WTC11 (cell line): ENCODE measurements at regions not wholly inside any gene's neighbourhood (a gene's known extent, or its start where the extent isn't known, plus 50 kb on each side); places are given as distances from the start of the nearest gene placed in this dataset.

Experiments
- ATAC-seq: fragments of 200-7000 bp; cut with Tn5 transposase; 2 replicates; pipeline ENCODE4 v1.10.0; 2021; ENCODE audit warnings: mild to moderate bottlenecking, moderate library complexity
- CTCF ChIA-PET: fragments of 300-600 bp; sonication (Branson Sonifier 250); formaldehyde crosslinking; loops from one replicate; lab custom pipeline; 2021; ENCODE audit warnings: antibody characterized with exemption; lab: Charles Lee
- POLR2A ChIA-PET: fragments of 350-600 bp; sonication (Branson Sonifier 250); formaldehyde crosslinking; loops from one replicate; lab custom pipeline; 2021; ENCODE audit warnings: antibody characterized with exemption; lab: Charles Lee
- DNase-seq: peaks from one replicate; pipeline ENCODE4 v3.0.0; 2021; ENCODE audit warnings: low spot score
- H3K27ac Mint-ChIP-seq: 2 replicates; pipeline ENCODE4 v1.8.0; 2021; ENCODE audit warnings: mixed read lengths
- H3K27me3 Mint-ChIP-seq: 2 replicates; pipeline ENCODE4 v1.8.0; 2021; ENCODE audit warnings: low read depth, mild to moderate bottlenecking, moderate library complexity, mixed read lengths
- H3K36me3 Mint-ChIP-seq: 2 replicates; pipeline ENCODE4 v1.8.0; 2021; ENCODE audit warnings: mixed read lengths
- H3K4me1 Mint-ChIP-seq: 2 replicates; pipeline ENCODE4 v1.8.0; 2022; ENCODE audit warnings: mixed read lengths
- H3K4me3 Mint-ChIP-seq: 2 replicates; pipeline ENCODE4 v1.8.0; 2021; ENCODE audit warnings: mild to moderate bottlenecking, moderate library complexity, mixed read lengths
- H3K9me3 Mint-ChIP-seq: 2 replicates; pipeline ENCODE4 v1.8.0; 2021; ENCODE audit warnings: mixed read lengths
- ATF1 ChIP-seq: sonication (generic); formaldehyde crosslinking; IDR thresholded peaks from 2 replicates; pipeline ENCODE4 v1.8.1; 2023; ENCODE audit warnings: mild to moderate bottlenecking, moderate library complexity, missing genetic modification reagents
- ETV6 ChIP-seq: sonication (generic); formaldehyde crosslinking; IDR thresholded peaks from 2 replicates; pipeline ENCODE4 v1.8.1; 2022; ENCODE audit warnings: mild to moderate bottlenecking, missing genetic modification reagents
- FOXJ3 ChIP-seq: sonication (generic); formaldehyde crosslinking; IDR thresholded peaks from 2 replicates; pipeline ENCODE4 v1.9.0; 2021; ENCODE audit warnings: missing genetic modification reagents, mild to moderate bottlenecking, borderline replicate concordance
- FOXP1 ChIP-seq: sonication (generic); formaldehyde crosslinking; IDR thresholded peaks from 2 replicates; pipeline ENCODE4 v1.8.0; 2022; ENCODE audit warnings: missing genetic modification reagents, mild to moderate bottlenecking, moderate library complexity, borderline replicate concordance
- GRHL2 ChIP-seq: fragments of 250-450 bp; sonication (Bioruptor Pico); IDR thresholded peaks from 2 replicates; pipeline ENCODE4 v1.8.0; 2022; ENCODE audit warnings: mild to moderate bottlenecking, moderate library complexity; ENCODE audit not compliant: insufficient replicate concordance, severe bottlenecking
- MXD4 ChIP-seq: fragments of 250-450 bp; sonication (Bioruptor Pico); IDR thresholded peaks from 2 replicates; pipeline ENCODE4 v1.8.0; 2021; ENCODE audit warnings: mild to moderate bottlenecking, moderate library complexity, borderline replicate concordance
- RORB ChIP-seq: fragments of 250-450 bp; sonication (Bioruptor Pico); IDR thresholded peaks from 2 replicates; pipeline ENCODE4 v1.9.0; 2021; ENCODE audit warnings: mild to moderate bottlenecking
- SP1 ChIP-seq: sonication (generic); formaldehyde crosslinking; conservative IDR thresholded peaks from 2 replicates; pipeline ENCODE4 v1.8.1; 2022; ENCODE audit warnings: missing genetic modification reagents
- TEAD1 ChIP-seq: sonication (generic); formaldehyde crosslinking; IDR thresholded peaks from 2 replicates; pipeline ENCODE4 v1.8.0; 2022; ENCODE audit warnings: mild to moderate bottlenecking, missing genetic modification reagents
- ZNF396 ChIP-seq: fragments of 250-450 bp; sonication (Bioruptor Pico); IDR thresholded peaks from 2 replicates; pipeline ENCODE4 v1.8.0; 2021; ENCODE audit warnings: mild to moderate bottlenecking, moderate library complexity, borderline replicate concordance
- TF ChIP-seq, protein P1 (sequence below): sonication (generic); formaldehyde crosslinking; IDR thresholded peaks from 2 replicates; pipeline ENCODE4 v1.8.1; 2023; ENCODE audit warnings: mild to moderate bottlenecking, missing genetic modification reagents, moderate library complexity
- TF ChIP-seq, protein P2 (sequence below): sonication (generic); formaldehyde crosslinking; IDR thresholded peaks from 2 replicates; pipeline ENCODE4 v1.8.1; 2022; ENCODE audit warnings: mild to moderate bottlenecking, moderate library complexity, missing genetic modification reagents
- TF ChIP-seq, protein P3 (sequence below): sonication (generic); formaldehyde crosslinking; conservative IDR thresholded peaks from 2 replicates; pipeline ENCODE4 v1.8.1; 2023; ENCODE audit warnings: mild to moderate bottlenecking, low read depth, missing genetic modification reagents, moderate library complexity
- TF ChIP-seq, protein P4 (sequence below): sonication (generic); formaldehyde crosslinking; IDR thresholded peaks from 2 replicates; pipeline ENCODE4 v1.8.0; 2023; ENCODE audit warnings: mild to moderate bottlenecking, missing genetic modification reagents
- TF ChIP-seq, protein P5 (sequence below): fragments of 250-450 bp; sonication (Bioruptor Pico); IDR thresholded peaks from 2 replicates; pipeline ENCODE4 v2.1.2; 2022; ENCODE audit warnings: mild to moderate bottlenecking, moderate library complexity
- TF ChIP-seq, protein P6 (sequence below): sonication (generic); formaldehyde crosslinking; IDR thresholded peaks from 2 replicates; pipeline ENCODE4 v1.8.0; 2022; ENCODE audit warnings: mild to moderate bottlenecking, missing genetic modification reagents
- TF ChIP-seq, protein P7 (sequence below): fragments of 250-450 bp; sonication (Bioruptor Pico); conservative IDR thresholded peaks from 2 replicates; pipeline ENCODE4 v1.9.0; 2021; ENCODE audit warnings: mild to moderate bottlenecking
- TF ChIP-seq, protein P8 (sequence below): fragments of 250-450 bp; sonication (Bioruptor Pico); IDR thresholded peaks from 2 replicates; pipeline ENCODE4 v1.9.0; 2021; ENCODE audit warnings: mild to moderate bottlenecking, borderline replicate concordance

DNA sequence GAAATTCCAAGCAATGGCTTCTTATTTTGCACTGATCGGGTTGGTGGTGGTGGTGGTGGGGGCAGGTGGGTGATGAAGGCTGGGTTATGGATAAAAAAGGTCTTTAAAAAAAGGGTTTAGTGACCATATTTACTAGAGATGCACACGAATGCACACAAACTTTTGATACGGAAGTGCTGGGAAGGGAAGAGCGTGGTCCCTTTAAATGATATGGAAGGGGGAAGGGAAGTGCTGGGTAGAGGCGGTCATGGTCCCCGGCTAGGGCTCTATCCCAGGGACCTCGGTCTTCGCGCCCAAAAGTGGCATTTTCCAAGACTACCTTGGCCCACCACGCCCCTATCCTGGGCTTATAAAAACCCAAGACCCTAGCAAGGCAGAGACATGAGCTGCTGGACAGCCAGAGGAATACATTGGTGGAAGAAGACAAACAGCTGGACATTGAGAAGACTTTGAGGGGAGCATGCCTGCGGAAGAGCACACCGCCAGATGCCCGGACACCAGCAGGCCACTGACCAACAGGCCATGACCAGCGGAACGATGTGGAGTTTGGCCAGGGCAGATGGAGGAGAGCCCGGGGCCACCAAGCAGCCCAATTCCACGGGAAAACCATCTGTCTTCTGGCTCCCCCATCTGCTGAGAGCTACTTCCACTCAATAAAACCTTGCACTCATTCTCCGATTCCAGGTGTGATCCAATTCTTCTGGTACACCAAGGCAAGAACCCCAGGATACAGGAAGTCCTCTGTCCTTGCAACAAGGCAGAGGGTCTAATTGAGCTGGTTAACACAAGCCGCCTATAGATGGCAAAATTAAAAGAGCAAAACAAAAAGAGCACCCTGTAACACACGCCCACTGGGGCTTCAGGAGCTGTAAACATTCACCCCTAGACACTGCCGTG, 1720.2 kb downstream of the MRPL39 start:
- ChIA-PET POLR2A (no interaction called here), CTCF (interaction anchor here (1.1 kb wide), 1 partner anchor 11 kb away, joined by 3 read pairs; no protein-coding TSS in a partner anchor)
- H3K4me3 Mint-ChIP-seq = no peak overlapping the region
- no peaks in the 10 kb centered on the region; the same call in 1 of the 2 replicates for H3K27me3 Mint-ChIP-seq
- H3K27ac Mint-ChIP-seq = no peak overlapping the region
- no peaks in the 10 kb centered on the region for H3K4me1 Mint-ChIP-seq
- ATAC-seq (no peak), DNase-seq (no peak)
- H3K36me3 Mint-ChIP-seq = peaks cover 21% of the 10 kb centered on the region
- peaks cover 37% of the 10 kb centered on the region for H3K9me3 Mint-ChIP-seq
- TF ChIP-seq SP1 (CRISPR knock-in tag) (no peak), FOXJ3 (CRISPR knock-in tag) (no peak), RORB (no peak), ETV6 (CRISPR knock-in tag) (no peak), TEAD1 (CRISPR knock-in tag) (no peak), ATF1 (no peak), MXD4 (CRISPR knock-in tag) (no peak), ZNF396 (no peak), FOXP1 (CRISPR knock-in tag) (no peak), GRHL2 (CRISPR knock-in tag) (no peak)
- TF ChIP-seq, protein P1, sequence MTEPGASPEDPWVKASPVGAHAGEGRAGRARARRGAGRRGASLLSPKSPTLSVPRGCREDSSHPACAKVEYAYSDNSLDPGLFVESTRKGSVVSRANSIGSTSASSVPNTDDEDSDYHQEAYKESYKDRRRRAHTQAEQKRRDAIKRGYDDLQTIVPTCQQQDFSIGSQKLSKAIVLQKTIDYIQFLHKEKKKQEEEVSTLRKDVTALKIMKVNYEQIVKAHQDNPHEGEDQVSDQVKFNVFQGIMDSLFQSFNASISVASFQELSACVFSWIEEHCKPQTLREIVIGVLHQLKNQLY (CRISPR knock-in tag) = no peak
- TF ChIP-seq, protein P2, sequence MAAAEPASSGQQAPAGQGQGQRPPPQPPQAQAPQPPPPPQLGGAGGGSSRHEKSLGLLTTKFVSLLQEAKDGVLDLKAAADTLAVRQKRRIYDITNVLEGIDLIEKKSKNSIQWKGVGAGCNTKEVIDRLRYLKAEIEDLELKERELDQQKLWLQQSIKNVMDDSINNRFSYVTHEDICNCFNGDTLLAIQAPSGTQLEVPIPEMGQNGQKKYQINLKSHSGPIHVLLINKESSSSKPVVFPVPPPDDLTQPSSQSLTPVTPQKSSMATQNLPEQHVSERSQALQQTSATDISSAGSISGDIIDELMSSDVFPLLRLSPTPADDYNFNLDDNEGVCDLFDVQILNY (CRISPR knock-in tag) = no peak
- TF ChIP-seq, protein P3, sequence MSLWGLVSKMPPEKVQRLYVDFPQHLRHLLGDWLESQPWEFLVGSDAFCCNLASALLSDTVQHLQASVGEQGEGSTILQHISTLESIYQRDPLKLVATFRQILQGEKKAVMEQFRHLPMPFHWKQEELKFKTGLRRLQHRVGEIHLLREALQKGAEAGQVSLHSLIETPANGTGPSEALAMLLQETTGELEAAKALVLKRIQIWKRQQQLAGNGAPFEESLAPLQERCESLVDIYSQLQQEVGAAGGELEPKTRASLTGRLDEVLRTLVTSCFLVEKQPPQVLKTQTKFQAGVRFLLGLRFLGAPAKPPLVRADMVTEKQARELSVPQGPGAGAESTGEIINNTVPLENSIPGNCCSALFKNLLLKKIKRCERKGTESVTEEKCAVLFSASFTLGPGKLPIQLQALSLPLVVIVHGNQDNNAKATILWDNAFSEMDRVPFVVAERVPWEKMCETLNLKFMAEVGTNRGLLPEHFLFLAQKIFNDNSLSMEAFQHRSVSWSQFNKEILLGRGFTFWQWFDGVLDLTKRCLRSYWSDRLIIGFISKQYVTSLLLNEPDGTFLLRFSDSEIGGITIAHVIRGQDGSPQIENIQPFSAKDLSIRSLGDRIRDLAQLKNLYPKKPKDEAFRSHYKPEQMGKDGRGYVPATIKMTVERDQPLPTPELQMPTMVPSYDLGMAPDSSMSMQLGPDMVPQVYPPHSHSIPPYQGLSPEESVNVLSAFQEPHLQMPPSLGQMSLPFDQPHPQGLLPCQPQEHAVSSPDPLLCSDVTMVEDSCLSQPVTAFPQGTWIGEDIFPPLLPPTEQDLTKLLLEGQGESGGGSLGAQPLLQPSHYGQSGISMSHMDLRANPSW = no peak
- TF ChIP-seq, protein P4, sequence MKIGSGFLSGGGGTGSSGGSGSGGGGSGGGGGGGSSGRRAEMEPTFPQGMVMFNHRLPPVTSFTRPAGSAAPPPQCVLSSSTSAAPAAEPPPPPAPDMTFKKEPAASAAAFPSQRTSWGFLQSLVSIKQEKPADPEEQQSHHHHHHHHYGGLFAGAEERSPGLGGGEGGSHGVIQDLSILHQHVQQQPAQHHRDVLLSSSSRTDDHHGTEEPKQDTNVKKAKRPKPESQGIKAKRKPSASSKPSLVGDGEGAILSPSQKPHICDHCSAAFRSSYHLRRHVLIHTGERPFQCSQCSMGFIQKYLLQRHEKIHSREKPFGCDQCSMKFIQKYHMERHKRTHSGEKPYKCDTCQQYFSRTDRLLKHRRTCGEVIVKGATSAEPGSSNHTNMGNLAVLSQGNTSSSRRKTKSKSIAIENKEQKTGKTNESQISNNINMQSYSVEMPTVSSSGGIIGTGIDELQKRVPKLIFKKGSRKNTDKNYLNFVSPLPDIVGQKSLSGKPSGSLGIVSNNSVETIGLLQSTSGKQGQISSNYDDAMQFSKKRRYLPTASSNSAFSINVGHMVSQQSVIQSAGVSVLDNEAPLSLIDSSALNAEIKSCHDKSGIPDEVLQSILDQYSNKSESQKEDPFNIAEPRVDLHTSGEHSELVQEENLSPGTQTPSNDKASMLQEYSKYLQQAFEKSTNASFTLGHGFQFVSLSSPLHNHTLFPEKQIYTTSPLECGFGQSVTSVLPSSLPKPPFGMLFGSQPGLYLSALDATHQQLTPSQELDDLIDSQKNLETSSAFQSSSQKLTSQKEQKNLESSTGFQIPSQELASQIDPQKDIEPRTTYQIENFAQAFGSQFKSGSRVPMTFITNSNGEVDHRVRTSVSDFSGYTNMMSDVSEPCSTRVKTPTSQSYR = no peak
- TF ChIP-seq, protein P5, sequence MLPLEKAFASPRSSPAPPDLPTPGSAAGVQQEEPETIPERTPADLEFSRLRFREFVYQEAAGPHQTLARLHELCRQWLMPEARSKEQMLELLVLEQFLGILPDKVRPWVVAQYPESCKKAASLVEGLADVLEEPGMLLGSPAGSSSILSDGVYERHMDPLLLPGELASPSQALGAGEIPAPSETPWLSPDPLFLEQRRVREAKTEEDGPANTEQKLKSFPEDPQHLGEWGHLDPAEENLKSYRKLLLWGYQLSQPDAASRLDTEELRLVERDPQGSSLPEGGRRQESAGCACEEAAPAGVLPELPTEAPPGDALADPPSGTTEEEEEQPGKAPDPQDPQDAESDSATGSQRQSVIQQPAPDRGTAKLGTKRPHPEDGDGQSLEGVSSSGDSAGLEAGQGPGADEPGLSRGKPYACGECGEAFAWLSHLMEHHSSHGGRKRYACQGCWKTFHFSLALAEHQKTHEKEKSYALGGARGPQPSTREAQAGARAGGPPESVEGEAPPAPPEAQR = no peak
- TF ChIP-seq, protein P6, sequence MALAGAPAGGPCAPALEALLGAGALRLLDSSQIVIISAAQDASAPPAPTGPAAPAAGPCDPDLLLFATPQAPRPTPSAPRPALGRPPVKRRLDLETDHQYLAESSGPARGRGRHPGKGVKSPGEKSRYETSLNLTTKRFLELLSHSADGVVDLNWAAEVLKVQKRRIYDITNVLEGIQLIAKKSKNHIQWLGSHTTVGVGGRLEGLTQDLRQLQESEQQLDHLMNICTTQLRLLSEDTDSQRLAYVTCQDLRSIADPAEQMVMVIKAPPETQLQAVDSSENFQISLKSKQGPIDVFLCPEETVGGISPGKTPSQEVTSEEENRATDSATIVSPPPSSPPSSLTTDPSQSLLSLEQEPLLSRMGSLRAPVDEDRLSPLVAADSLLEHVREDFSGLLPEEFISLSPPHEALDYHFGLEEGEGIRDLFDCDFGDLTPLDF (CRISPR knock-in tag) = no peak
- TF ChIP-seq, protein P7, sequence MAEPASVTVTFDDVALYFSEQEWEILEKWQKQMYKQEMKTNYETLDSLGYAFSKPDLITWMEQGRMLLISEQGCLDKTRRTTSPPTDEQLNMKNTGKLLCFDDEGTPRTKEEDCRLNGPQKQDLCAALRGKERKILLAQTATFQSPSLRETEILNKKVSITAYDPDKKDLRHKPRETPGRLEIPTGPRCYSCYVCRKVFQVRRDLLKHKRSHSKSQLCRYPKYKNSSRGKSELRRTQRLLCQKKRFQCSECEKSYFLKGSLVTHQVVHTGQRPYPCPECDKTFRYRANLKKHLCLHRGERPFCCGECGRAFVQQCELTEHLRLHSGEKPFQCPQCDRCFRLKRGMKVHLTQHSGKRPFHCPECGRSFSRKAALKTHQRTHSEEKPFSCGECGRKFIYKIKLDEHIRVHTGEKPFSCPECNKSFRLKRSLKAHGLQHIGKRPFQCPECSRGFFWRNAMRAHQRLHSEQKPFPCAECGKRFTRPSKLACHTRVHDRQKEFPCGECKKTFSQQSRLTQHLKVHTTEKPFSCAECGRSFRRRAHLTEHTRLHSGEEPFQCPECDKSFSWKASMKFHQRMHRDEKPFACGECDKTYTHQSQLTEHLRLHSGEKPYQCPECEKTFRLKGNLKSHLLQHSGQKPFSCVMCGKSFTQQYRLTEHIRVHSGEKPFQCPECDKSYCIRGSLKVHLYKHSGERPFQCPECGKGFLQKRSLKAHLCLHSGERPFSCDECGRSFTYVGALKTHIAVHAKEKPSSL (CRISPR knock-in tag) = no peak
- TF ChIP-seq, protein P8, sequence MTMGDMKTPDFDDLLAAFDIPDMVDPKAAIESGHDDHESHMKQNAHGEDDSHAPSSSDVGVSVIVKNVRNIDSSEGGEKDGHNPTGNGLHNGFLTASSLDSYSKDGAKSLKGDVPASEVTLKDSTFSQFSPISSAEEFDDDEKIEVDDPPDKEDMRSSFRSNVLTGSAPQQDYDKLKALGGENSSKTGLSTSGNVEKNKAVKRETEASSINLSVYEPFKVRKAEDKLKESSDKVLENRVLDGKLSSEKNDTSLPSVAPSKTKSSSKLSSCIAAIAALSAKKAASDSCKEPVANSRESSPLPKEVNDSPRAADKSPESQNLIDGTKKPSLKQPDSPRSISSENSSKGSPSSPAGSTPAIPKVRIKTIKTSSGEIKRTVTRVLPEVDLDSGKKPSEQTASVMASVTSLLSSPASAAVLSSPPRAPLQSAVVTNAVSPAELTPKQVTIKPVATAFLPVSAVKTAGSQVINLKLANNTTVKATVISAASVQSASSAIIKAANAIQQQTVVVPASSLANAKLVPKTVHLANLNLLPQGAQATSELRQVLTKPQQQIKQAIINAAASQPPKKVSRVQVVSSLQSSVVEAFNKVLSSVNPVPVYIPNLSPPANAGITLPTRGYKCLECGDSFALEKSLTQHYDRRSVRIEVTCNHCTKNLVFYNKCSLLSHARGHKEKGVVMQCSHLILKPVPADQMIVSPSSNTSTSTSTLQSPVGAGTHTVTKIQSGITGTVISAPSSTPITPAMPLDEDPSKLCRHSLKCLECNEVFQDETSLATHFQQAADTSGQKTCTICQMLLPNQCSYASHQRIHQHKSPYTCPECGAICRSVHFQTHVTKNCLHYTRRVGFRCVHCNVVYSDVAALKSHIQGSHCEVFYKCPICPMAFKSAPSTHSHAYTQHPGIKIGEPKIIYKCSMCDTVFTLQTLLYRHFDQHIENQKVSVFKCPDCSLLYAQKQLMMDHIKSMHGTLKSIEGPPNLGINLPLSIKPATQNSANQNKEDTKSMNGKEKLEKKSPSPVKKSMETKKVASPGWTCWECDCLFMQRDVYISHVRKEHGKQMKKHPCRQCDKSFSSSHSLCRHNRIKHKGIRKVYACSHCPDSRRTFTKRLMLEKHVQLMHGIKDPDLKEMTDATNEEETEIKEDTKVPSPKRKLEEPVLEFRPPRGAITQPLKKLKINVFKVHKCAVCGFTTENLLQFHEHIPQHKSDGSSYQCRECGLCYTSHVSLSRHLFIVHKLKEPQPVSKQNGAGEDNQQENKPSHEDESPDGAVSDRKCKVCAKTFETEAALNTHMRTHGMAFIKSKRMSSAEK (CRISPR knock-in tag) = no peak
